ENCODE measurements at regions not wholly inside any gene's neighbourhood (a gene's known extent, or its start where the extent isn't known, plus 50 kb on each side); places are given as distances from the start of the nearest gene placed in this dataset.

GRCh38 chrX:110584083-110584482, 211.5 kb downstream of the CHRDL1 start:
- H3K36me3 ChIP-seq = no peaks in the 10 kb centered on the region
- DNase-seq (ENCODE audit: low spot score) = no peak
- H3K9me3 ChIP-seq = no peaks in the 10 kb centered on the region
- H3K4me3 ChIP-seq = no peak overlapping the region
- H3K27me3 ChIP-seq = no peaks in the 10 kb centered on the region
- H3K27ac ChIP-seq = no peak overlapping the region
- TF ChIP-seq CTCF (IDR thresholded peaks at IDR 0.05) = no peak
- H3K4me1 ChIP-seq = no peaks in the 10 kb centered on the region

DNA sequence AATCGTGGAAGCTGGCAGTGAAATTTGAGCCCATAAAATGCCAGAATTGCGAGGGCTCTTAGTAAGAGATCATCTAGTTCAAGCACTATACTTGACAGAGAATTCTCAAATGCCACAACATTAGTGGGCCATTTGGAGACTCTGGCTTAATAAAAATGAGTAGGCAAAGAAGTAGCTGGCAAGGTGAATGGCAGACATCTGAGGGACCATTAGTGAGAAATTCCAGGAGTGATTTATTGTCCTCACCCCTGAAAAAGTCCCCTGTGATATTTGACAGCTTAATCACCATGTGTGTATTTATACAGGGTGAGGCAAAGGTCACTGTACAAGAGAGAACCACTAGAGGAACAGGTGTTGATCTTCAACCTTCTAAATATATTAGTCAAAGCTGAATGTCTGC, 207.5 kb downstream of the CHRDL1 start:
- H3K27me3 ChIP-seq = peaks cover 0 to 4% of the 10 kb centered on the region in 2 donors
- no peak overlapping the region for H3K4me3 ChIP-seq
- H3K36me3 ChIP-seq = no peaks in the 10 kb centered on the region
- DNase-seq (ENCODE audit: low spot score) = no peak
- no peak overlapping the region for H3K27ac ChIP-seq
- no peaks in the 10 kb centered on the region for H3K9me3 ChIP-seq
- H3K4me1 ChIP-seq = no peaks in the 10 kb centered on the region
- no peak for TF ChIP-seq CTCF (IDR thresholded peaks at IDR 0.05)

DNA sequence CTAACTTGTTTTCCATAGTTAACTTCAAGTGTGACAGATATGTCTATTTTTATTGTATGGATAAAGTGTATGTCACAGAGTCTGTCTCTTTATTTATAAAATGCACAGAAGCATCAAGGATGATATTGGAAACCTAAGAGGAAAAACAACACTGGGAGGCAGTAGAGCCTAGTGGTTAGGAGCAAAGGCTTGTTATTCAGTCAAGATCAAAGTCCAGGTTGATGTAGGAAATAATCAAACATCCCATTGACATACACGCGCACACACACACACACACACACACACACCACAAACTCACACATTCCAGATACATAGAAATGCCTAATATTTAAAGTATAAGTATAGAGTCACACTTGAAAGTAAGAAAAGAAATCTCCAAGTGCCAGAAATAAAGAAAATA, 206.8 kb downstream of the CHRDL1 start:
- H3K27ac ChIP-seq = no peak overlapping the region
- DNase-seq (ENCODE audit: low spot score) = no peak
- H3K9me3 ChIP-seq = no peaks in the 10 kb centered on the region
- H3K27me3 ChIP-seq = peaks cover 0 to 4% of the 10 kb centered on the region in 2 donors
- no peak for TF ChIP-seq CTCF (IDR thresholded peaks at IDR 0.05)
- H3K36me3 ChIP-seq = no peaks in the 10 kb centered on the region
- H3K4me1 ChIP-seq = no peaks in the 10 kb centered on the region
- H3K4me3 ChIP-seq = no peak overlapping the region

DNA sequence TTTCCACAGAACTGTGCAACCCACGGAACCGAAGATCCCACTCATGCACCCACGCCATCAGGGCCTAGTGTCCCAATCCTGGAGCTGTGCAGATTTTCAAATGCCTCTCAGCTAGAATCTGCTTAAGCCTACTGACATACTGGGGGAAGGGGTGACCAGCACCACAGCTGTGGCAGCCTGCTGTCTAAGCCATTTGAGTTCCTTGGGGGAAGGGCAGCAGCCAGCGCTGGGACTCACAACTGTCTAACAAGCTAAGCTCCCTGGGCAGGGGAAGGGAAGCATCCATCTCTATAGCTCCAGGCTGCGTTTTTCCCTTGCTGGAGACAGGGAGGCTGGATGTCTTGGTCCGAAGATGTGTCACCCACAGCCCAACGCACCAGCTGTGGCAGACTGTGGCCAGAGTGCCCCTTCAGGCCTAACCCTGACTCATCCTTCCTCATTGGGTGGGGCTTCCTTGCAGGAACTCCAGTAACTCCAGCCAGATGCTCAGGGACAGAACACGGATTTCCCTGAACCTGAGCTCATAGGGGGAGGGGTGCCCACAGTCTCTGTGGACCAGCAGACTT, 194.8 kb downstream of the CHRDL1 start:
- Histone ChIP-seq H3K36me3 (no peaks in the 10 kb centered on the region), H3K27me3 (no peaks in the 10 kb centered on the region), H3K4me3 (no peak overlapping the region), H3K9me3 (no peaks in the 10 kb centered on the region), H3K27ac (no peak overlapping the region), H3K4me1 (no peaks in the 10 kb centered on the region)
- DNase-seq (ENCODE audit: low spot score) = no peak
- no peak for TF ChIP-seq CTCF (IDR thresholded peaks at IDR 0.05)

DNA sequence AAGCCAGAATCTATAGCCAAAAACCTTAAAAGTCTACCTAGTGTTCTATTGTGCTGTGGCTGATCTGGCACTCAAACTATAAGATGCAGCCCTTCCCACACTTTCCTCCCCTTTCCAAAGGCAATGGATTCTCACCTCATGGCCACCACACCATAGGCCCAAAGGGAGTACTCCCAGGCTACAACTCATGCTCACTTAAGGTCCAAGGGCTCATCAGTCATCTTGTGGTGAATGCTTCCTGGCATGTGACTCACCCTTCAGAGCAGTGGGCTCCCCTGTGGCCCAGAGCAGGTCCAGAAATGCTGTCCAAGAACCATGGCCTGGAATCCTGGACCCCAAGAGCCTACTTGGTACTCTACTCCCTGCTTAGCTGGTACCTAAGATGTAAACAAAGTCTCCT, 181.0 kb downstream of the CHRDL1 start:
- Histone ChIP-seq H3K4me3 (no peak overlapping the region), H3K4me1 (no peaks in the 10 kb centered on the region), H3K9me3 (peaks cover 0 to 14% of the 10 kb centered on the region in 2 donors), H3K27me3 (no peaks in the 10 kb centered on the region), H3K27ac (no peak overlapping the region), H3K36me3 (no peaks in the 10 kb centered on the region)
- DNase-seq (ENCODE audit: low spot score) = no peak
- TF ChIP-seq CTCF (IDR thresholded peaks at IDR 0.05) = no peak

Data from right atrium auricular region (tissue), 2 donors.